ENCODE measurements at regions not wholly inside any gene's neighbourhood (a gene's known extent, or its start where the extent isn't known, plus 50 kb on each side); places are given as distances from the start of the nearest gene placed in this dataset.
"Not testable (repeated sequence)": the region's sequence is repeated elsewhere in the genome, so short reads cannot be mapped to it uniquely, and the experiment has no call there.

GRCh38 chr21:21818898-21819297 is 820.7 kb downstream of the NCAM2 start:
- no peaks in the 10 kb centered on the region for H3K27me3 Mint-ChIP-seq (ENCODE audit: insufficient read depth)
- DNase-seq (ENCODE audit: low spot score) = no peak
- intact Hi-C loops (cut with micrococcal nuclease) = no loop called here
- no peaks in the 10 kb centered on the region for H3K9me3 Mint-ChIP-seq
- H3K36me3 Mint-ChIP-seq (ENCODE audit: low read depth) = no peaks in the 10 kb centered on the region
- no peaks in the 10 kb centered on the region for H3K4me1 Mint-ChIP-seq (ENCODE audit: low read depth)
- H3K4me3 Mint-ChIP-seq = no peak overlapping the region
- H3K27ac Mint-ChIP-seq = no peak overlapping the region

DNA sequence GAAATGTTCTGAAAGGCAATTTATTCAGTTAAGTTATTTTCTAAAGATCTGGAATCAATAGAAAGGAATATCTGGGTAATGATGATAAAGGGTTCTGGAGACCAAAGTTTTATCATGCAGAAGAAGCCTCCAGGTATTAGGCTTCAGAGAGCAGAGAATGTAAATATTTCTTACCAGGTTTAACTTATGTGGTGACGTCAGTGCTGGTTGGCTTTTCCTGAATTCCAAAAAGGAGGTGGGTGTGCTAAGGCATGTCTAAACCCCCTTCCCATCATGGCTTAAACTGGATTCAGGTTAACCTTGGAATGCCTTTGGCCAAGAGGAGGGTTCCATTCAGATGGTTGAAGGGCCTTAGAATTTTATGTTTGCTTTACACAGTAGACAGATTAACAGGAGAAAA is 829.9 kb downstream of the NCAM2 start:
- Mint-ChIP-seq H3K36me3 (ENCODE audit: low read depth) (no peaks in the 10 kb centered on the region), H3K9me3 (peaks cover 5% of the 10 kb centered on the region), H3K27me3 (ENCODE audit: insufficient read depth) (no peaks in the 10 kb centered on the region), H3K4me1 (ENCODE audit: low read depth) (no peaks in the 10 kb centered on the region), H3K27ac (no peak overlapping the region), H3K4me3 (no peak overlapping the region)
- intact Hi-C loops (cut with micrococcal nuclease) = no loop called here
- no peak for DNase-seq (ENCODE audit: low spot score)

- Mint-ChIP-seq H3K27ac (no peak overlapping the region), H3K9me3 (peaks cover 5% of the 10 kb centered on the region), H3K36me3 (ENCODE audit: low read depth) (no peaks in the 10 kb centered on the region), H3K27me3 (ENCODE audit: insufficient read depth) (no peaks in the 10 kb centered on the region), H3K4me3 (no peak overlapping the region), H3K4me1 (ENCODE audit: low read depth) (no peaks in the 10 kb centered on the region)
- intact Hi-C loops (cut with micrococcal nuclease) = no loop called here
- no peak for DNase-seq (ENCODE audit: low spot score)
These were observed 832.8 kb downstream of the NCAM2 start for GRCh38 chr21:21831036-21831435.

GRCh38 chr21:21845901-21846300 is 847.7 kb downstream of the NCAM2 start:
- Mint-ChIP-seq H3K27me3 (ENCODE audit: insufficient read depth) (no peaks in the 10 kb centered on the region), H3K4me3 (no peak overlapping the region), H3K4me1 (ENCODE audit: low read depth) (no peaks in the 10 kb centered on the region), H3K36me3 (ENCODE audit: low read depth) (no peaks in the 10 kb centered on the region), H3K27ac (no peak overlapping the region), H3K9me3 (peaks cover 7% of the 10 kb centered on the region)
- intact Hi-C loops (cut with micrococcal nuclease) = no loop called here
- DNase-seq (ENCODE audit: low spot score) = no peak

GRCh38 chr21:21851205-21851604 is 853.0 kb downstream of the NCAM2 start:
- intact Hi-C loops (cut with micrococcal nuclease) = no loop called here
- DNase-seq (ENCODE audit: low spot score) = no peak
- H3K27ac Mint-ChIP-seq = no peak overlapping the region

GRCh38 chr21:21851657-21852056 is 853.4 kb downstream of the NCAM2 start:
- no peak for DNase-seq (ENCODE audit: low spot score)
- intact Hi-C loops (cut with micrococcal nuclease) = no loop called here
- Mint-ChIP-seq H3K4me1 (ENCODE audit: low read depth) (no peaks in the 10 kb centered on the region), H3K9me3 (peaks cover 4% of the 10 kb centered on the region), H3K27me3 (ENCODE audit: insufficient read depth) (no peaks in the 10 kb centered on the region), H3K36me3 (ENCODE audit: low read depth) (no peaks in the 10 kb centered on the region), H3K4me3 (no peak overlapping the region), H3K27ac (no peak overlapping the region)

More at GRCh38 chr21:21851205-21851604, 853.0 kb downstream of the NCAM2 start:
- Mint-ChIP-seq H3K4me3 (no peak overlapping the region), H3K27me3 (ENCODE audit: insufficient read depth) (no peaks in the 10 kb centered on the region), H3K36me3 (ENCODE audit: low read depth) (no peaks in the 10 kb centered on the region), H3K9me3 (peaks cover 4% of the 10 kb centered on the region), H3K4me1 (ENCODE audit: low read depth) (no peaks in the 10 kb centered on the region)

DNA sequence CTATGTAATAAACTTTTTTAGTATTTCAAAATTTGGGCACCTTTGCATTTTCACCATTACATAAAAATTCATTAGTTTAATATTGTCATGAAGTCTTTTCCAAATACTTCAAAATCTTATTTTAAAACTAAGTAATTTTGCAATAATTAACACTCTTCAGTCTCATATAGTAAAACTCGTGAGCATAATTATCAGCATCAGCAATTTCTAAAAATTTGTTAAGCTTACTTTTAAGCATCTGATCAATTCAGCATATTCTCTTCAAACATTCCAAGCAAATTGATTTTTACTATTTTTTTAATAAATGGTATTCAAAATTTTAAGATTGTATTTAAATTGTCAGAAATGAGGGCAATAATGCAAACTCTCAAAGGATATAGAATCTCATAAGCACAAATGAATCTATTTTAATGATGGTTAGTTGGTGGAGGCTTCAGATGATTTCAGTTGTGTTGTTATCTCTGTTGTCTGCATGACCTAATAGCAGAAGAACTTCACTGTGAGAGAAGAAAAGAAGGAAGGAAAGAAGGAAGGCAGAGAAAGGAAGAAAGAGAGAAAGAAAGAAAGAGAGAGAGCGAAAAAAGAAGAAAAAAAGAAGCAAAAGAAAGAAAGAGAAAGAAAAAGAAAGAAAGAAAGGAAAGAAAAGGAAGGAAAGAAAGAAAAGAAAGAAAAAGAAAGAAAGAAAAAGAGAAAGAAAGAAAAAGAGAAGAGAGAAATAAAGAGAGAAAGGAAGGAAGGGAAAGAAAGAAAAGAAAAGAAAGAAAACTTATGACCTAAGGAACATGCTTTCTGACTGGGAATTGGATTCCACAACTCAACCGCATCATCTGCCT is 860.5 kb downstream of the NCAM2 start:
- intact Hi-C loops (cut with micrococcal nuclease) = no loop called here
- no peak for DNase-seq (ENCODE audit: low spot score)
- H3K27ac Mint-ChIP-seq = no peak overlapping the region
- peaks cover 5% of the 10 kb centered on the region for H3K4me1 Mint-ChIP-seq (ENCODE audit: low read depth)
- no peaks in the 10 kb centered on the region for H3K27me3 Mint-ChIP-seq (ENCODE audit: insufficient read depth)
- no peaks in the 10 kb centered on the region for H3K36me3 Mint-ChIP-seq (ENCODE audit: low read depth)
- peaks cover 3% of the 10 kb centered on the region for H3K9me3 Mint-ChIP-seq
- no peak overlapping the region for H3K4me3 Mint-ChIP-seq

DNA sequence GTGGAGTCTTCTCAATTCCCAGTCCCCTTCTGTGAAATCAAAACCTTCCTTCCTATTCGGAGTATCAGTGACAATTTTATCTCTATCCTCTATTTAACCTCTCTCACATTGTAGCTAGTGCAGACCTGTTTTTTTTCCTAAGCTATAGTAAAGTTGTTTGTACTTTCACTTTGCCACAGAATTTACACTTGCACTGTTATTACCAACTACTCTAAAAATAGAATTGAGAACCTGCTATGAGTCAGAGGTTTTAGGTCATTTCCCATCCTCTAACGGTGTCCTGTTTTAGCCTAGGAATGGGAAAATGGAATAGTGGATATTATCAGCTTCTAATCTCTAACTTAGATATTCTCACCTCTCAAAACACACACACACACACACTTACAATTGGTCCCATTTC is 862.7 kb downstream of the NCAM2 start:
- H3K4me3 Mint-ChIP-seq = no peak overlapping the region
- no peaks in the 10 kb centered on the region for H3K27me3 Mint-ChIP-seq (ENCODE audit: insufficient read depth)
- no peak overlapping the region for H3K27ac Mint-ChIP-seq
- DNase-seq (ENCODE audit: low spot score) = no peak
- H3K4me1 Mint-ChIP-seq (ENCODE audit: low read depth) = peaks cover 5% of the 10 kb centered on the region
- intact Hi-C loops (cut with micrococcal nuclease) = no loop called here
- H3K36me3 Mint-ChIP-seq (ENCODE audit: low read depth) = no peaks in the 10 kb centered on the region
- H3K9me3 Mint-ChIP-seq = peaks cover 3% of the 10 kb centered on the region

- H3K27me3 Mint-ChIP-seq (ENCODE audit: insufficient read depth) = no peaks in the 10 kb centered on the region
- no peak overlapping the region for H3K27ac Mint-ChIP-seq
- H3K4me3 Mint-ChIP-seq = no peak overlapping the region
- intact Hi-C loops (cut with micrococcal nuclease) = no loop called here
- no peaks in the 10 kb centered on the region for H3K36me3 Mint-ChIP-seq (ENCODE audit: low read depth)
- H3K9me3 Mint-ChIP-seq = peaks cover 13% of the 10 kb centered on the region
- peaks cover 5% of the 10 kb centered on the region for H3K4me1 Mint-ChIP-seq (ENCODE audit: low read depth)
- DNase-seq (ENCODE audit: low spot score) = no peak
These were observed 866.2 kb downstream of the NCAM2 start for GRCh38 chr21:21864321-21864840.

GRCh38 chr21:21897275-21897883 is 899.2 kb downstream of the NCAM2 start:
- no peaks in the 10 kb centered on the region for H3K27me3 Mint-ChIP-seq (ENCODE audit: insufficient read depth)
- no peak for DNase-seq (ENCODE audit: low spot score)
- no peaks in the 10 kb centered on the region for H3K36me3 Mint-ChIP-seq (ENCODE audit: low read depth)
- intact Hi-C loops (cut with micrococcal nuclease) = no loop called here
- H3K27ac Mint-ChIP-seq = no peak overlapping the region
- no peak overlapping the region for H3K4me3 Mint-ChIP-seq
- peaks cover 17% of the 10 kb centered on the region for H3K9me3 Mint-ChIP-seq
- H3K4me1 Mint-ChIP-seq (ENCODE audit: low read depth) = no peaks in the 10 kb centered on the region

- no peaks in the 10 kb centered on the region for H3K27me3 Mint-ChIP-seq (ENCODE audit: insufficient read depth)
- no peaks in the 10 kb centered on the region for H3K4me1 Mint-ChIP-seq (ENCODE audit: low read depth)
- H3K9me3 Mint-ChIP-seq = peaks cover 11% of the 10 kb centered on the region
- intact Hi-C loops (cut with micrococcal nuclease) = no loop called here
- DNase-seq (ENCODE audit: low spot score) = no peak
- H3K4me3 Mint-ChIP-seq = no peak overlapping the region
- H3K27ac Mint-ChIP-seq = no peak overlapping the region
- H3K36me3 Mint-ChIP-seq (ENCODE audit: low read depth) = no peaks in the 10 kb centered on the region
These were observed 900.6 kb downstream of the NCAM2 start for GRCh38 chr21:21898801-21899200.

DNA sequence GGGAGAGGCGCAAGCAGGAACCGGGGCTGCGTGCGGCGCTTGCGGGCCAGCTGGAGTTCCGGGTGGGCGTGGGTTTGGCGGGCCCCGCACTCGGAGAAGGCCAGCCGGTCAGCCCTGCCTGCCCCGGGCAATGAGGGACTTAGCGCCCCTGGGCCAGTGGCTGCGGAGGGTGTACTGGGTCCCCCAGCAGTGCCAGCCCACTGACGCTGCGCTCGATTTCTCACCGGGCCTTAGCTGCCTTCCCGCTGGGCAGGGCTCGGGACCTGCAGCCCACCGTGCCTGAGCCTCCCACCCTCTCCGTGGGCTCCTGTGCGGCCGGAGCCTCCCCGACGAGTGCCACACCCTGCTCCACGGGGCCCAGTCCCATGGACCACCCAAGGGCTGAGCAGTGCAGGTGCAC is 904.2 kb downstream of the NCAM2 start:
- H3K27me3 Mint-ChIP-seq (ENCODE audit: insufficient read depth); H3K9me3 Mint-ChIP-seq; H3K4me1 Mint-ChIP-seq (ENCODE audit: low read depth); H3K27ac Mint-ChIP-seq; H3K36me3 Mint-ChIP-seq (ENCODE audit: low read depth); intact Hi-C loops (cut with micrococcal nuclease); H3K4me3 Mint-ChIP-seq; DNase-seq (ENCODE audit: low spot score): not testable (repeated sequence)

- intact Hi-C loops (cut with micrococcal nuclease) = no loop called here
- H3K4me1 Mint-ChIP-seq (ENCODE audit: low read depth) = no peaks in the 10 kb centered on the region
- no peak overlapping the region for H3K27ac Mint-ChIP-seq
- DNase-seq (ENCODE audit: low spot score) = no peak
- no peak overlapping the region for H3K4me3 Mint-ChIP-seq
- no peaks in the 10 kb centered on the region for H3K36me3 Mint-ChIP-seq (ENCODE audit: low read depth)
- no peaks in the 10 kb centered on the region for H3K27me3 Mint-ChIP-seq (ENCODE audit: insufficient read depth)
- H3K9me3 Mint-ChIP-seq = no peaks in the 10 kb centered on the region
These were observed 909.1 kb downstream of the NCAM2 start for GRCh38 chr21:21907271-21907670.

Measured in activated T-helper 1 cell treated with anti-CD3 and anti-CD28 coated beads, Interleukin-12 subunit alpha, Interleukin-12 subunit beta, Interleukin-2, Interleukin-4 antibody, amounts not matched to agents 30 ng/mL and 10 ng/mL and 1 ng/mL, durations not matched to agents 14 hours and 24 hours and 36 hours (primary cell).